NB4 (cell line): ENCODE measurements at regions not wholly inside any gene's neighbourhood (a gene's known extent, or its start where the extent isn't known, plus 50 kb on each side); places are given as distances from the start of the nearest gene placed in this dataset.

Experiments
- CTCF ChIP-seq: IDR thresholded peaks from one replicate; pipeline ENCODE4 v1.5.1; 2012; ENCODE audit warnings: low read depth, low read length
- MYC ChIP-seq: IDR thresholded peaks from 2 replicates; pipeline ENCODE4 v1.6.1; 2011; ENCODE audit warnings: low read depth, low read length
- POLR2A ChIP-seq: IDR thresholded peaks from 2 replicates; pipeline ENCODE4 v1.6.1; 2011; ENCODE audit warnings: mild to moderate bottlenecking; ENCODE audit not compliant: insufficient read length; ENCODE audit errors: extremely low read depth

DNA sequence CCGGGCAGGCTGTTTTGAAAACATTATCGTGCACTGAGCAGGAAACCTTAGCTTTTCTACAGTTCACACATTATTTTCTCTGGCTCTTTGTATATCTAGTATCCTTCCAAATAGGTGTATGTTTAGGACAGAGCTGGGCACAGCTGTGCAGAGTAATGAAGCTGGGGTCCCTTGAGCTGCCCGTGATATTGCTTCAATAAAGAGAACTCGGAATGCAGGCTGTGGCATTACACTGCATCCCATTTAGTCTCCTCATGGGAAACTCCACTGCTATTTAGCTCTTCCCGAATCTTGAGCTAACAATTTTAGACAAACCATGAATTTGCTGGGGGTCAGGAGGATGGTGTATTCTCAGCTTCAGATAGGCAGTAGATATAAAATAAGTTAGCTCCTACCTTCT is 348.3 kb downstream of the ACTR3B start:
- TF ChIP-seq CTCF (no peak), POLR2A (no peak), MYC (no peak)
